EH (cell line): ENCODE measurements at regions not wholly inside any gene's neighbourhood (a gene's known extent, or its start where the extent isn't known, plus 50 kb on each side); places are given as distances from the start of the nearest gene placed in this dataset.
"Not testable (repeated sequence)": the region's sequence is repeated elsewhere in the genome, so short reads cannot be mapped to it uniquely, and the experiment has no call there.

Experiments
- DNase-seq: peaks from one replicate; pipeline ENCODE4 v3.0.0-alpha.2; 2015; ENCODE audit warnings: low read depth

GRCh38 chr18:49693717-49694005 lies 119.7 kb downstream of the ACAA2 start:
- no peak for DNase-seq

GRCh38 chr18:49692906-49693716 lies 120.2 kb downstream of the ACAA2 start:
- DNase-seq: no peak

- DNase-seq: peak; percentile 95
Observed at GRCh38 chr18:49691177-49691608, 122.1 kb downstream of the ACAA2 start.

GRCh38 chr18:49690312-49690711 lies 123.0 kb downstream of the ACAA2 start:
- peak; percentile 95 for DNase-seq

- DNase-seq: peak; percentile 40
Observed at GRCh38 chr18:49685231-49685942, 123.5 kb downstream of the LIPG start.

- DNase-seq: not testable (repeated sequence)
Observed at GRCh38 chr18:49682803-49683190, 120.9 kb downstream of the LIPG start.

- no peak for DNase-seq
Observed at GRCh38 chr18:49682173-49682802, 120.4 kb downstream of the LIPG start.

- no peak for DNase-seq
Observed at GRCh38 chr18:49681387-49681786, 119.5 kb downstream of the LIPG start.

GRCh38 chr18:49678440-49678839 lies 116.6 kb downstream of the LIPG start:
- DNase-seq: no peak

GRCh38 chr18:49677762-49678413 lies 116.0 kb downstream of the LIPG start:
- DNase-seq: no peak

GRCh38 chr18:49677081-49677480 lies 115.2 kb downstream of the LIPG start:
- peak; percentile 41 for DNase-seq

GRCh38 chr18:49673281-49673680 lies 111.4 kb downstream of the LIPG start:
- DNase-seq: no peak

GRCh38 chr18:49672853-49673252 lies 111.0 kb downstream of the LIPG start:
- DNase-seq: no peak

GRCh38 chr18:49669403-49669802 lies 107.5 kb downstream of the LIPG start:
- no peak for DNase-seq

- no peak for DNase-seq
Observed at GRCh38 chr18:49668574-49669275, 106.9 kb downstream of the LIPG start.

GRCh38 chr18:49667462-49667861 lies 105.6 kb downstream of the LIPG start:
- no peak for DNase-seq

- DNase-seq: peak; percentile 29
Observed at GRCh38 chr18:49666045-49666775, 104.4 kb downstream of the LIPG start.

GRCh38 chr18:49663899-49664890 lies 102.3 kb downstream of the LIPG start:
- peak; percentile 65 for DNase-seq

GRCh38 chr18:49662506-49662905 lies 100.6 kb downstream of the LIPG start:
- DNase-seq: no peak

GRCh38 chr18:49658823-49659404 lies 97.1 kb downstream of the LIPG start:
- DNase-seq: no peak
